PC-9 (cell line): ENCODE measurements at regions not wholly inside any gene's neighbourhood (a gene's known extent, or its start where the extent isn't known, plus 50 kb on each side); places are given as distances from the start of the nearest gene placed in this dataset.

Experiments
- BruUV-seq: library from RNA; stranded (reverse); fragments of 400-500 nt; replicated peaks from 2 replicates; lab custom pipeline; 2021; lab: Mats Ljungman, UMichigan
- CTCF ChIA-PET: fragments of 300-600 bp; sonication (Branson Sonifier 250); formaldehyde crosslinking; loops from one replicate; lab custom pipeline; 2022; ENCODE audit warnings: antibody characterized with exemption; lab: Charles Lee
- POLR2A ChIA-PET: fragments of 300-600 bp; sonication (Branson Sonifier 250); formaldehyde crosslinking; loops from one replicate; lab custom pipeline; 2022; ENCODE audit warnings: antibody characterized with exemption; ENCODE audit not compliant: unreplicated experiment; lab: Charles Lee
- DNase-seq, 2 experiments: peaks; one replicate each; pipeline versions ENCODE4 v3.0.0 to v3.0.0-alpha.2; 2015 to 2022; ENCODE audit warnings: mixed read lengths in 1 of 2
- H2AFZ ChIP-seq: fragments of 200-600 bp; sonication (generic); 2 replicates; pipeline ENCODE4 v1.8.1; 2017; ENCODE audit warnings: antibody characterized with exemption
- H3F3A ChIP-seq: fragments of 200-600 bp; sonication (generic); 2 replicates; pipeline ENCODE4 v1.8.1; 2017; ENCODE audit warnings: antibody characterized with exemption, mild to moderate bottlenecking, low read depth; ENCODE audit not compliant: insufficient read depth
- H3K27ac ChIP-seq: fragments of 200-600 bp; sonication (generic); 2 replicates; pipeline ENCODE4 v1.6.1; 2016; ENCODE audit warnings: mixed run types
- H3K27me3 ChIP-seq: fragments of 200-600 bp; sonication (generic); 2 replicates; pipeline ENCODE4 v1.6.1; 2016; ENCODE audit warnings: low read depth, mixed run types; ENCODE audit not compliant: insufficient read depth
- H3K36me3 ChIP-seq: fragments of 200-600 bp; sonication (generic); 2 replicates; pipeline ENCODE4 v1.6.1; 2016; ENCODE audit warnings: low read depth, mixed run types
- H3K4me1 ChIP-seq: fragments of 200-600 bp; sonication (generic); replicated peaks from 2 replicates; pipeline ENCODE4 v1.6.1; 2016; ENCODE audit warnings: mixed run types; ENCODE audit not compliant: insufficient read depth
- H3K4me2 ChIP-seq: fragments of 200-600 bp; sonication (generic); 2 replicates; pipeline ENCODE4 v1.6.1; 2017; ENCODE audit warnings: mixed run types
- H3K4me3 ChIP-seq: fragments of 200-600 bp; sonication (generic); 2 replicates; pipeline ENCODE4 v1.6.1; 2016; ENCODE audit warnings: mixed run types
- H3K79me2 ChIP-seq: fragments of 200-600 bp; sonication (generic); 2 replicates; pipeline ENCODE4 v1.6.1; 2017; ENCODE audit warnings: low read depth, mixed run types
- H3K9me2 ChIP-seq: fragments of 200-600 bp; sonication (generic); 2 replicates; pipeline ENCODE4 v1.8.1; 2017; ENCODE audit warnings: mild to moderate bottlenecking; ENCODE audit not compliant: insufficient read depth
- H3K9me3 ChIP-seq: fragments of 200-600 bp; sonication (generic); 2 replicates; pipeline ENCODE4 v1.8.1; 2016; ENCODE audit warnings: low read depth; ENCODE audit not compliant: insufficient read depth
- H4K20me1 ChIP-seq: fragments of 200-600 bp; sonication (generic); 2 replicates; pipeline ENCODE4 v1.8.1; 2017; ENCODE audit not compliant: insufficient read depth
- EZH2 ChIP-seq: fragments of 200-600 bp; sonication (generic); IDR thresholded peaks from 2 replicates; pipeline ENCODE4 v1.8.0; 2017; ENCODE audit warnings: antibody characterized with exemption, low read depth
- intact Hi-C: fragments of 100-400 bp; cut with micrococcal nuclease; formaldehyde crosslinking; loops from one replicate; pipeline ENCODE4 v1.10.0; 2022; ENCODE audit not compliant: unreplicated experiment
- TF ChIP-seq, protein P1 (sequence below): fragments of 200-600 bp; sonication (generic); conservative IDR thresholded peaks from 2 replicates; pipeline ENCODE4 v1.6.1; 2017; ENCODE audit warnings: mixed run types, antibody characterized with exemption, mild to moderate bottlenecking, moderate library complexity

GRCh38 chr12:58357511-58357910 lies 416.1 kb downstream of the ATP23 start:
- TF ChIP-seq EZH2: no peak
- TF ChIP-seq, protein P1, sequence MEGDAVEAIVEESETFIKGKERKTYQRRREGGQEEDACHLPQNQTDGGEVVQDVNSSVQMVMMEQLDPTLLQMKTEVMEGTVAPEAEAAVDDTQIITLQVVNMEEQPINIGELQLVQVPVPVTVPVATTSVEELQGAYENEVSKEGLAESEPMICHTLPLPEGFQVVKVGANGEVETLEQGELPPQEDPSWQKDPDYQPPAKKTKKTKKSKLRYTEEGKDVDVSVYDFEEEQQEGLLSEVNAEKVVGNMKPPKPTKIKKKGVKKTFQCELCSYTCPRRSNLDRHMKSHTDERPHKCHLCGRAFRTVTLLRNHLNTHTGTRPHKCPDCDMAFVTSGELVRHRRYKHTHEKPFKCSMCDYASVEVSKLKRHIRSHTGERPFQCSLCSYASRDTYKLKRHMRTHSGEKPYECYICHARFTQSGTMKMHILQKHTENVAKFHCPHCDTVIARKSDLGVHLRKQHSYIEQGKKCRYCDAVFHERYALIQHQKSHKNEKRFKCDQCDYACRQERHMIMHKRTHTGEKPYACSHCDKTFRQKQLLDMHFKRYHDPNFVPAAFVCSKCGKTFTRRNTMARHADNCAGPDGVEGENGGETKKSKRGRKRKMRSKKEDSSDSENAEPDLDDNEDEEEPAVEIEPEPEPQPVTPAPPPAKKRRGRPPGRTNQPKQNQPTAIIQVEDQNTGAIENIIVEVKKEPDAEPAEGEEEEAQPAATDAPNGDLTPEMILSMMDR: no peak
- H3K9me3 ChIP-seq: no peaks in the 10 kb centered on the region; the same call in 1 of the 2 replicates
- H4K20me1 ChIP-seq: no peaks in the 10 kb centered on the region
- CTCF ChIA-PET: no interaction called here
- H3K27ac ChIP-seq: no peak overlapping the region
- H2AFZ ChIP-seq: no peak overlapping the region
- no peaks in the 10 kb centered on the region for H3K36me3 ChIP-seq
- no peaks in the 10 kb centered on the region for H3K27me3 ChIP-seq
- H3K4me2 ChIP-seq: no peak overlapping the region
- no peaks in the 10 kb centered on the region for H3F3A ChIP-seq
- H3K4me3 ChIP-seq: no peak overlapping the region
- H3K4me1 ChIP-seq: no peaks in the 10 kb centered on the region
- DNase-seq: no peak
- intact Hi-C loops: no loop called here
- POLR2A ChIA-PET: no interaction called here
- H3K9me2 ChIP-seq: no peaks in the 10 kb centered on the region
- BruUV-seq: no TSS peak
- H3K79me2 ChIP-seq: no peaks in the 10 kb centered on the region

DNA sequence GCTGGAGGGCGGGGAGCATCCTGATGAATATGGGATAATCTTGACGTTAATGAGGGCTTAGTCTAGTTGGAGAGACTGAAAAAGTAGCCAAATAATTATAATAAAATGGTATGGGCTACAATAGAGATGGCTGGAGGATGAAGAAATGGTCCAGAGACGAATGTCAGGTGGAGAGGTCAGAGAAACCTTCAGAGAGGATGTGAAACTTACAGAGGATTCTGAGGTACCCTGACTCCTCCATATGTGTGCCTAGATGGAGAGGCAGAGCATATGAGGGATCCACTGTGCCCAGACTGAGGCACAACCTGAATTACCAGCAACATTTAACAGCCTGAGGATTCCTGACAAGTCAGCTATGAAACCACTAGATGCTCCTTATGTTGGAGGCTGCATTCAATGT lies 417.0 kb downstream of the ATP23 start:
- Histone ChIP-seq H3K36me3 (no peaks in the 10 kb centered on the region), H3K4me2 (no peak overlapping the region), H3K27me3 (no peaks in the 10 kb centered on the region), H3K9me2 (no peaks in the 10 kb centered on the region), H2AFZ (no peak overlapping the region), H3K4me1 (no peaks in the 10 kb centered on the region), H3K79me2 (no peaks in the 10 kb centered on the region), H4K20me1 (no peaks in the 10 kb centered on the region), H3K9me3 (no peaks in the 10 kb centered on the region; the same call in 1 of the 2 replicates), H3K4me3 (no peak overlapping the region), H3F3A (no peaks in the 10 kb centered on the region), H3K27ac (no peak overlapping the region)
- POLR2A ChIA-PET: no interaction called here
- BruUV-seq: no TSS peak
- TF ChIP-seq EZH2: no peak
- TF ChIP-seq, protein P1: no peak
- DNase-seq: no peak
- intact Hi-C loops: no loop called here
- CTCF ChIA-PET: no interaction called here

DNA sequence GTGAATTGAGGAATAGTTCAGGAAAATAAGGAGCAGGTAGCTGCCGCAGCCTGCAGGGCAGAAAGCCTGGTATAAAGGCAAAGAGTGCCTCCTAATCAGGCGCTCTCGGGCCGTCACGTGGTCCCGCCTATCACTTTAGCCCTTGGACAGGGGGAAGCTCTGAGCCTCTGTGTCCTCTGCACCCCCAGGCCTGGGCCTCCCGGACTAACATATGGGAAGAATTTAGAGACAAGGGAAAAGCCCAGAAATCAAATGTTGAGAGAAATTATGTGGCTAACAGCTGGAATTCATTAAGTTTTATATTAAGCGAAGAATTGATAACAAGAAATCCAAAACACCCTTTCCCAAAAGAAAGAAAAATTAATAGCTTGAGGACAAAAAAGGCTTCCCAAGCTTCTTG lies 417.7 kb downstream of the ATP23 start:
- no peaks in the 10 kb centered on the region for H3K36me3 ChIP-seq
- no peaks in the 10 kb centered on the region for H3F3A ChIP-seq
- BruUV-seq: no TSS peak
- POLR2A ChIA-PET: no interaction called here
- TF ChIP-seq EZH2: no peak
- TF ChIP-seq, protein P1: no peak
- H3K27me3 ChIP-seq: no peaks in the 10 kb centered on the region
- no peak overlapping the region for H3K27ac ChIP-seq
- H3K4me1 ChIP-seq: peaks cover 3% of the 10 kb centered on the region; the same call in 1 of the 2 replicates
- no peak overlapping the region for H2AFZ ChIP-seq
- H4K20me1 ChIP-seq: no peaks in the 10 kb centered on the region
- H3K79me2 ChIP-seq: no peaks in the 10 kb centered on the region
- no peak overlapping the region for H3K4me3 ChIP-seq
- H3K9me2 ChIP-seq: no peaks in the 10 kb centered on the region
- no peaks in the 10 kb centered on the region; the same call in 1 of the 2 replicates for H3K9me3 ChIP-seq
- CTCF ChIA-PET: no interaction called here
- H3K4me2 ChIP-seq: no peak overlapping the region
- no peak for DNase-seq
- intact Hi-C loops: no loop called here
